ENCODE measurements at regions not wholly inside any gene's neighbourhood (a gene's known extent, or its start where the extent isn't known, plus 50 kb on each side); places are given as distances from the start of the nearest gene placed in this dataset.

- H3K9me3 ChIP-seq (ENCODE audit: insufficient read depth, low read length, severe bottlenecking) = no peaks in the 10 kb centered on the region
- H3K4me3 ChIP-seq (ENCODE audit: low read depth in 1 of 2, low read length in 2 of 2) = no peak overlapping the region
- no peaks in the 10 kb centered on the region for H4K20me1 ChIP-seq (ENCODE audit: insufficient read depth, low read length)
- no peaks in the 10 kb centered on the region for H3K79me2 ChIP-seq (ENCODE audit: insufficient read depth, low read length)
- H3K27ac ChIP-seq (ENCODE audit: low read length) = no peak overlapping the region
- H2AFZ ChIP-seq (ENCODE audit: low read depth, low read length) = no peak overlapping the region
- ATAC-seq (ENCODE audit: insufficient read depth, low read depth) (no peak), DNase-seq (no peak)
- no peak for TF ChIP-seq EZH2 (IDR thresholded peaks at IDR 0.05; ENCODE audit: borderline replicate concordance, low read depth, low read length, severe bottlenecking)
- no peak for TF ChIP-seq CTCF (IDR thresholded peaks at IDR 0.05; ENCODE audit: borderline replicate concordance, extremely low read depth, low read length, poor library complexity, severe bottlenecking)
- H3K9ac ChIP-seq (ENCODE audit: low read depth, low read length) = no peak overlapping the region
- H3K4me1 ChIP-seq (ENCODE audit: insufficient read depth, low read length) = no peaks in the 10 kb centered on the region
- H3K27me3 ChIP-seq (ENCODE audit: insufficient read depth, low read length, poor library complexity) = peaks cover 13% of the 10 kb centered on the region
- H3K4me2 ChIP-seq (ENCODE audit: insufficient read depth, low read length) = no peak overlapping the region
- no peaks in the 10 kb centered on the region for H3K36me3 ChIP-seq (ENCODE audit: insufficient read depth, low read length)
Observed at GRCh38 chr11:69367211-69367964, 73.4 kb downstream of the MYEOV start.

GRCh38 chr11:69368119-69368880 lies 74.3 kb downstream of the MYEOV start:
- H3K4me3 ChIP-seq (ENCODE audit: low read depth in 1 of 2, low read length in 2 of 2) = no peak overlapping the region
- ATAC-seq (ENCODE audit: insufficient read depth, low read depth) (no peak), DNase-seq (no peak)
- no peak overlapping the region for H3K4me2 ChIP-seq (ENCODE audit: insufficient read depth, low read length)
- no peaks in the 10 kb centered on the region for H3K4me1 ChIP-seq (ENCODE audit: insufficient read depth, low read length)
- H2AFZ ChIP-seq (ENCODE audit: low read depth, low read length) = no peak overlapping the region
- no peak overlapping the region for H3K27ac ChIP-seq (ENCODE audit: low read length)
- H3K79me2 ChIP-seq (ENCODE audit: insufficient read depth, low read length) = no peaks in the 10 kb centered on the region
- no peak overlapping the region for H3K9ac ChIP-seq (ENCODE audit: low read depth, low read length)
- no peak for TF ChIP-seq CTCF (IDR thresholded peaks at IDR 0.05; ENCODE audit: borderline replicate concordance, extremely low read depth, low read length, poor library complexity, severe bottlenecking)
- no peak for TF ChIP-seq EZH2 (IDR thresholded peaks at IDR 0.05; ENCODE audit: borderline replicate concordance, low read depth, low read length, severe bottlenecking)
- peaks cover 13% of the 10 kb centered on the region for H3K27me3 ChIP-seq (ENCODE audit: insufficient read depth, low read length, poor library complexity)
- H3K36me3 ChIP-seq (ENCODE audit: insufficient read depth, low read length) = no peaks in the 10 kb centered on the region
- no peaks in the 10 kb centered on the region for H4K20me1 ChIP-seq (ENCODE audit: insufficient read depth, low read length)
- no peaks in the 10 kb centered on the region for H3K9me3 ChIP-seq (ENCODE audit: insufficient read depth, low read length, severe bottlenecking)

- Histone ChIP-seq H3K4me1 (ENCODE audit: insufficient read depth, low read length) (no peaks in the 10 kb centered on the region), H3K9ac (ENCODE audit: low read depth, low read length) (no peak overlapping the region), H4K20me1 (ENCODE audit: insufficient read depth, low read length) (no peaks in the 10 kb centered on the region), H3K79me2 (ENCODE audit: insufficient read depth, low read length) (no peaks in the 10 kb centered on the region), H3K9me3 (ENCODE audit: insufficient read depth, low read length, severe bottlenecking) (no peaks in the 10 kb centered on the region), H3K4me2 (ENCODE audit: insufficient read depth, low read length) (no peak overlapping the region), H3K36me3 (ENCODE audit: insufficient read depth, low read length) (no peaks in the 10 kb centered on the region), H3K27me3 (ENCODE audit: insufficient read depth, low read length, poor library complexity) (peaks cover 11% of the 10 kb centered on the region), H3K27ac (ENCODE audit: low read length) (no peak overlapping the region), H3K4me3 (ENCODE audit: low read depth in 1 of 2, low read length in 2 of 2) (no peak overlapping the region), H2AFZ (ENCODE audit: low read depth, low read length) (no peak overlapping the region)
- TF ChIP-seq CTCF (IDR thresholded peaks at IDR 0.05; ENCODE audit: borderline replicate concordance, extremely low read depth, low read length, poor library complexity, severe bottlenecking) (no peak), EZH2 (IDR thresholded peaks at IDR 0.05; ENCODE audit: borderline replicate concordance, low read depth, low read length, severe bottlenecking) (no peak)
- DNase-seq (no peak), ATAC-seq (ENCODE audit: insufficient read depth, low read depth) (no peak)
Observed at GRCh38 chr11:69369210-69369825, 75.4 kb downstream of the MYEOV start.
